Mucosa of descending colon (tissue), 3 donors: ENCODE measurements at regions not wholly inside any gene's neighbourhood (a gene's known extent, or its start where the extent isn't known, plus 50 kb on each side); places are given as distances from the start of the nearest gene placed in this dataset.
"Not testable (repeated sequence)": the region's sequence is repeated elsewhere in the genome, so short reads cannot be mapped to it uniquely, and the experiment has no call there.

Source experiments
- ATAC-seq: fragments of 200-7000 bp; cut with Tn5 transposase; one replicate; pipeline ENCODE4 v1.9.1; 2020; ENCODE audit warnings: mild to moderate bottlenecking, moderate library complexity
- DNase-seq, 3 donors: peaks; one replicate each; pipeline ENCODE4 v3.0.0-alpha.2; 2020
- H3K36me3 ChIP-seq: fragments of 200-600 bp; one replicate; pipeline ENCODE4 v1.8.0; 2021; ENCODE audit warnings: low read depth, mild to moderate bottlenecking
- H3K4me1 ChIP-seq: fragments of 200-600 bp; one replicate; pipeline ENCODE4 v1.8.0; 2021; ENCODE audit warnings: low read depth, mild to moderate bottlenecking
- H3K4me3 ChIP-seq: fragments of 200-600 bp; one replicate; pipeline ENCODE4 v1.8.0; 2021; ENCODE audit warnings: mild to moderate bottlenecking
- H3K9me3 ChIP-seq: fragments of 200-600 bp; one replicate; pipeline ENCODE4 v1.8.0; 2021; ENCODE audit warnings: mild to moderate bottlenecking
- intact Hi-C, 2 donors: fragments of 100-400 bp; cut with DNase I in 1 of 2; cut with micrococcal nuclease in 1 of 2; formaldehyde crosslinking; loops; one replicate each; pipeline versions ENCODE4 v1.11.0 to v1.11.1; 2022; cut with DNase I, micrococcal nuclease
- TF ChIP-seq, protein P1 (sequence below): fragments of 200-600 bp; IDR thresholded peaks from one replicate; pipeline ENCODE4 v1.8.0; 2022; ENCODE audit warnings: antibody characterized with exemption, mild to moderate bottlenecking
- donor health status: DM: no; HTN: no; CAD: no; lungs with moderate emphysema.
- donor health status: DM: no; HTN: no; CAD: no.
- donor health status: DM: no; HTN: yes; CAD: no.

- Histone ChIP-seq H3K4me3 (no peak overlapping the region), H3K36me3 (no peaks in the 10 kb centered on the region), H3K4me1 (no peaks in the 10 kb centered on the region), H3K9me3 (no peaks in the 10 kb centered on the region)
- TF ChIP-seq, protein P1, sequence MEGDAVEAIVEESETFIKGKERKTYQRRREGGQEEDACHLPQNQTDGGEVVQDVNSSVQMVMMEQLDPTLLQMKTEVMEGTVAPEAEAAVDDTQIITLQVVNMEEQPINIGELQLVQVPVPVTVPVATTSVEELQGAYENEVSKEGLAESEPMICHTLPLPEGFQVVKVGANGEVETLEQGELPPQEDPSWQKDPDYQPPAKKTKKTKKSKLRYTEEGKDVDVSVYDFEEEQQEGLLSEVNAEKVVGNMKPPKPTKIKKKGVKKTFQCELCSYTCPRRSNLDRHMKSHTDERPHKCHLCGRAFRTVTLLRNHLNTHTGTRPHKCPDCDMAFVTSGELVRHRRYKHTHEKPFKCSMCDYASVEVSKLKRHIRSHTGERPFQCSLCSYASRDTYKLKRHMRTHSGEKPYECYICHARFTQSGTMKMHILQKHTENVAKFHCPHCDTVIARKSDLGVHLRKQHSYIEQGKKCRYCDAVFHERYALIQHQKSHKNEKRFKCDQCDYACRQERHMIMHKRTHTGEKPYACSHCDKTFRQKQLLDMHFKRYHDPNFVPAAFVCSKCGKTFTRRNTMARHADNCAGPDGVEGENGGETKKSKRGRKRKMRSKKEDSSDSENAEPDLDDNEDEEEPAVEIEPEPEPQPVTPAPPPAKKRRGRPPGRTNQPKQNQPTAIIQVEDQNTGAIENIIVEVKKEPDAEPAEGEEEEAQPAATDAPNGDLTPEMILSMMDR = no peak
- intact Hi-C loops = no loop called here
- ATAC-seq (no peak), DNase-seq (no peak)
Measured at GRCh38 chr5:121426153-121426552, 425.5 kb upstream of the FTMT start.

- intact Hi-C loops = no loop called here
Measured at GRCh38 chr5:121429761-121430160, 421.9 kb upstream of the FTMT start.

GRCh38 chr5:121430538-121430937 is 421.1 kb upstream of the FTMT start:
- DNase-seq (no peak), ATAC-seq (no peak)
- Histone ChIP-seq H3K4me3 (no peak overlapping the region), H3K36me3 (no peaks in the 10 kb centered on the region), H3K9me3 (no peaks in the 10 kb centered on the region), H3K4me1 (no peaks in the 10 kb centered on the region)
- TF ChIP-seq, protein P1 = no peak
- intact Hi-C loops = no loop called here

More at GRCh38 chr5:121429761-121430160, 421.9 kb upstream of the FTMT start:
- no peak overlapping the region for H3K4me3 ChIP-seq
- H3K4me1 ChIP-seq = no peaks in the 10 kb centered on the region
- H3K9me3 ChIP-seq = no peaks in the 10 kb centered on the region
- ATAC-seq = no peak
- TF ChIP-seq, protein P1 = no peak
- H3K36me3 ChIP-seq = no peaks in the 10 kb centered on the region
- DNase-seq = no peak

DNA sequence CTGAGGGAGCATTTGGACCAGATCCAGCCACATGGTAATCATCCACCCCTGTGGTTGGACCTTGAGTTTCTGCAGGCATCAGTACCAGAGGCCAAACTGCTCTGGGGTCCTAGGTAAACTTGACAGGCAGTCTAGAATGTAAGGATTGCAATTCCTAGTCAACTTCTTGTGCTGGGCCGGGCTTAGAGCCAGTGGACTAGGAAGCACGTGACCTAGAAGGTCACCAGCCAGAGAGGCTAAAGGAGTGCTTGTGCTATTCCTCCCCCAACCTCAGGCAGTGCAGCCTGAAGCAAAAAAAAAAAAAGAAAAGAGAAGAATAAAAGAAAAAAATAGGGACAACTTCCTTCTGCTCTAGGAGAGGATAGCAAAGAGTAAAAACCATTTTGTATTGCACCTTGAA is 406.2 kb upstream of the FTMT start:
- no peaks in the 10 kb centered on the region for H3K36me3 ChIP-seq
- DNase-seq (no peak), ATAC-seq (no peak)

DNA sequence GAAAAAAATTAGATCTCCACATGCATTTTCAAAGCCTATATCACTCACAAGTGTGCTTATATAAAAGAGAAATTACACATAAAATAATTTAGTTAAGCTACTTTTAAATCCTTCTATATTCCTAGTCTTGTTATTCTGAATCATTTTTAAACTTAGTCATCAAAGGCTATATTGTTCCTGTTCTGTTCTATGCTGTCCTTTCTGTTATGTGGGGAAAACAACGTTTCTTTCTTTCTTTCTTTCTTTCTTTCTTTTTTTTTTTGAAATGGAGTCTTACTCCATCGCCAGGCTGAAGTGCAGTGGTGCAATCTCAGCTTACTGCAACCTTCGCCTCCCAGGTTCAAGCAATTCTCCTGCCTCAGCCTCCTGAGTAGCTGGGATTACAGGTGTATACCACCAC is 389.2 kb upstream of the FTMT start:
- intact Hi-C loops = no loop called here
- TF ChIP-seq, protein P1 = no peak

More for the DNA sequence above, 406.2 kb upstream of the FTMT start:
- H3K4me1 ChIP-seq = no peaks in the 10 kb centered on the region
- no peak overlapping the region for H3K4me3 ChIP-seq
- intact Hi-C loops = no loop called here
- no peaks in the 10 kb centered on the region for H3K9me3 ChIP-seq
- TF ChIP-seq, protein P1 = no peak

DNA sequence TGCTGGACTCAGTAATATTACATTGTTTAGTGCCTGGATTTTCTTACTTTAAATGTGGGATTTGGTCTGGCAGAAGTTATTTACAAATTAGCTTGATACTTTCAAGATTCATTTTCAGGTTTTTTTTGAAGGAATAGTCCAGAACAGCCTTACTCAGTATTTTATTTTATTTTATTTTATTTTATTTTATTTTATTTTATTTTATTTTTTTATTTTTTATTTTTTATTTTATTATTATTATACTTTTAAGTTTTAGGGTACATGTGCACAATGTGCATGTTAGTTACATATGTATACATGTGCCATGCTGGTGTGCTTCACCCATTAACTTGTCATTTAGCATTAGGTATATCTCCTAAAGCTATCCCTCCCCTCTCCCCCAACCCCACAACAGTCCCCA is 380.5 kb upstream of the FTMT start:
- H3K4me3 ChIP-seq, intact Hi-C loops, ATAC-seq: not testable (repeated sequence)

More for the DNA sequence above, 389.2 kb upstream of the FTMT start:
- Histone ChIP-seq H3K4me3 (no peak overlapping the region), H3K36me3 (no peaks in the 10 kb centered on the region), H3K4me1 (no peaks in the 10 kb centered on the region), H3K9me3 (no peaks in the 10 kb centered on the region)
- ATAC-seq (no peak), DNase-seq (no peak)

More for the DNA sequence above, 380.5 kb upstream of the FTMT start:
- not testable (repeated sequence) for H3K36me3 ChIP-seq, H3K4me1 ChIP-seq, H3K9me3 ChIP-seq, DNase-seq
